PC-3 (cell line): ENCODE measurements at regions not wholly inside any gene's neighbourhood (a gene's known extent, or its start where the extent isn't known, plus 50 kb on each side); places are given as distances from the start of the nearest gene placed in this dataset.

ENCODE experiments used
- ATAC-seq: fragments of 200-7000 bp; cut with Tn5 transposase; 2 replicates; pipeline ENCODE4 v1.9.1; 2020; ENCODE audit warnings: mild to moderate bottlenecking, moderate library complexity
- BruUV-seq: library from RNA; stranded (reverse); fragments of 400-500 nt; replicated peaks from 2 replicates; lab custom pipeline; 2021; lab: Mats Ljungman, UMichigan
- CTCF ChIA-PET: fragments of 300-600 bp; sonication (Branson Sonifier 250); formaldehyde crosslinking; loops from one replicate; lab custom pipeline; 2022; ENCODE audit warnings: antibody characterized with exemption; lab: Charles Lee
- POLR2A ChIA-PET: fragments of 300-600 bp; sonication (Branson Sonifier 250); formaldehyde crosslinking; loops from one replicate; lab custom pipeline; 2022; ENCODE audit warnings: antibody characterized with exemption; ENCODE audit not compliant: unreplicated experiment; lab: Charles Lee
- DNase-seq: peaks from one replicate; pipeline ENCODE4 v3.0.0-alpha.2; 2015
- H2AFZ ChIP-seq: fragments of 300-600 bp; sonication (generic); 2 replicates; pipeline ENCODE4 v1.6.0; 2016; ENCODE audit warnings: antibody characterized with exemption, low read length
- H3F3A ChIP-seq: fragments of 300-600 bp; sonication (generic); one replicate; pipeline ENCODE4 v1.6.0; 2017; ENCODE audit warnings: antibody characterized with exemption, low read length, control low read depth, mild to moderate bottlenecking; ENCODE audit not compliant: unreplicated experiment
- H3K27ac ChIP-seq: fragments of 300-600 bp; sonication (generic); 2 replicates; pipeline ENCODE4 v1.5.1; 2016; ENCODE audit warnings: mild to moderate bottlenecking, low read length
- H3K27me3 ChIP-seq: fragments of 300-600 bp; sonication (generic); 2 replicates; pipeline ENCODE4 v1.6.1; 2016; ENCODE audit warnings: low read length, mixed read lengths
- H3K36me3 ChIP-seq: fragments of 300-600 bp; sonication (generic); 2 replicates; pipeline ENCODE4 v1.6.1; 2016; ENCODE audit warnings: low read depth, mixed run types, low read length, mixed read lengths
- H3K4me1 ChIP-seq: fragments of 300-600 bp; sonication (generic); 2 replicates; pipeline ENCODE4 v1.5.1; 2016; ENCODE audit warnings: low read length; ENCODE audit not compliant: insufficient read depth
- H3K4me2 ChIP-seq: fragments of 300-600 bp; sonication (generic); 2 replicates; pipeline ENCODE4 v1.6.0; 2016; ENCODE audit warnings: low read length
- H3K4me3 ChIP-seq: fragments of 300-600 bp; sonication (generic); 2 replicates; pipeline ENCODE4 v1.5.1; 2016; ENCODE audit warnings: mild to moderate bottlenecking, low read length, mixed read lengths
- H3K79me2 ChIP-seq: fragments of 300-600 bp; sonication (generic); 2 replicates; pipeline ENCODE4 v1.6.1; 2017; ENCODE audit warnings: low read length, mixed read lengths
- H3K9ac ChIP-seq: fragments of 300-600 bp; sonication (generic); 2 replicates; pipeline ENCODE4 v1.6.0; 2016; ENCODE audit warnings: mild to moderate bottlenecking, low read length
- H3K9me2 ChIP-seq: fragments of 300-600 bp; sonication (generic); replicated peaks from 2 replicates; pipeline ENCODE4 v1.6.1; 2016; ENCODE audit warnings: mixed run types, low read length, mixed read lengths
- H3K9me3 ChIP-seq: fragments of 300-600 bp; sonication (generic); 2 replicates; pipeline ENCODE4 v1.6.1; 2016; ENCODE audit warnings: low read length, mixed read lengths
- H4K20me1 ChIP-seq: fragments of 300-600 bp; sonication (generic); 2 replicates; pipeline ENCODE4 v1.6.1; 2016; ENCODE audit warnings: low read length, mixed read lengths
- EZH2 ChIP-seq: fragments of 300-600 bp; sonication (generic); IDR thresholded peaks from one replicate; pipeline ENCODE4 v1.6.1; 2017; ENCODE audit warnings: antibody characterized with exemption, mild to moderate bottlenecking, low read length; ENCODE audit not compliant: unreplicated experiment
- EZH2phosphoT487 ChIP-seq: fragments of 300-600 bp; sonication (generic); IDR thresholded peaks from 2 replicates; pipeline ENCODE4 v1.6.1; 2018; ENCODE audit warnings: mild to moderate bottlenecking, antibody characterized with exemption, low read length, borderline replicate concordance
- intact Hi-C: fragments of 100-400 bp; cut with micrococcal nuclease; formaldehyde crosslinking; loops from 2 replicates; pipeline ENCODE4 v1.9.0; 2023
- TF ChIP-seq, protein P1 (sequence below): fragments of 300-600 bp; sonication (generic); conservative IDR thresholded peaks from 2 replicates; pipeline ENCODE4 v1.5.1; 2017; ENCODE audit warnings: antibody characterized with exemption, low read depth, mild to moderate bottlenecking, low read length

DNA sequence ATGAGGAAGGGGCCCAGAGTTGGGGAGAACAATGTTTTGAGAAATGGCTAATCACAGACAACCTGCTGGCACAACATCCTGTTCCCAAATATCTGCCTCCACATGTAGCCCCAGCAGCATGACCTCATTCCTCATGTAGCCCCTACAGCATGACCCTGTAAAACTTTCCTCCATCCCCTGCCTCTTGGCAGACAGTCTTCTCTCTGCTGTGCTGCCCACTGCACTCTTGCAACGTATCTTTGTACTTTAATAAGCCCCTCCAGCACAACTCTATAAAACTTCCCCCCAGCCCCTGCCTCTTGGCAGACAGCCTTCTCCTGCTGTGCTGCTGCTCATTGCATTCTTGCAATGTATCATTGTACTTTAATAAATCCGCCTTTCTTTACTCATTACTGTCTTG lies 278.8 kb downstream of the HDGFL1 start:
- Histone ChIP-seq H4K20me1 (no peaks in the 10 kb centered on the region), H3K4me2 (no peak overlapping the region), H3K27ac (no peak overlapping the region), H3K4me1 (no peaks in the 10 kb centered on the region), H3K4me3 (no peak overlapping the region), H2AFZ (no peak overlapping the region), H3K9me3 (no peaks in the 10 kb centered on the region), H3K27me3 (no peaks in the 10 kb centered on the region), H3K79me2 (no peaks in the 10 kb centered on the region), H3K36me3 (no peaks in the 10 kb centered on the region), H3K9ac (no peak overlapping the region), H3K9me2 (no peaks in the 10 kb centered on the region), H3F3A (no peaks in the 10 kb centered on the region)
- ATAC-seq (no peak), DNase-seq (no peak)
- no peak for TF ChIP-seq EZH2
- no peak for TF ChIP-seq EZH2phosphoT487
- TF ChIP-seq, protein P1, sequence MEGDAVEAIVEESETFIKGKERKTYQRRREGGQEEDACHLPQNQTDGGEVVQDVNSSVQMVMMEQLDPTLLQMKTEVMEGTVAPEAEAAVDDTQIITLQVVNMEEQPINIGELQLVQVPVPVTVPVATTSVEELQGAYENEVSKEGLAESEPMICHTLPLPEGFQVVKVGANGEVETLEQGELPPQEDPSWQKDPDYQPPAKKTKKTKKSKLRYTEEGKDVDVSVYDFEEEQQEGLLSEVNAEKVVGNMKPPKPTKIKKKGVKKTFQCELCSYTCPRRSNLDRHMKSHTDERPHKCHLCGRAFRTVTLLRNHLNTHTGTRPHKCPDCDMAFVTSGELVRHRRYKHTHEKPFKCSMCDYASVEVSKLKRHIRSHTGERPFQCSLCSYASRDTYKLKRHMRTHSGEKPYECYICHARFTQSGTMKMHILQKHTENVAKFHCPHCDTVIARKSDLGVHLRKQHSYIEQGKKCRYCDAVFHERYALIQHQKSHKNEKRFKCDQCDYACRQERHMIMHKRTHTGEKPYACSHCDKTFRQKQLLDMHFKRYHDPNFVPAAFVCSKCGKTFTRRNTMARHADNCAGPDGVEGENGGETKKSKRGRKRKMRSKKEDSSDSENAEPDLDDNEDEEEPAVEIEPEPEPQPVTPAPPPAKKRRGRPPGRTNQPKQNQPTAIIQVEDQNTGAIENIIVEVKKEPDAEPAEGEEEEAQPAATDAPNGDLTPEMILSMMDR, result no peak
- intact Hi-C loops, result no loop called here
- CTCF ChIA-PET, result no interaction called here
- POLR2A ChIA-PET, result no interaction called here
- no TSS peak for BruUV-seq

DNA sequence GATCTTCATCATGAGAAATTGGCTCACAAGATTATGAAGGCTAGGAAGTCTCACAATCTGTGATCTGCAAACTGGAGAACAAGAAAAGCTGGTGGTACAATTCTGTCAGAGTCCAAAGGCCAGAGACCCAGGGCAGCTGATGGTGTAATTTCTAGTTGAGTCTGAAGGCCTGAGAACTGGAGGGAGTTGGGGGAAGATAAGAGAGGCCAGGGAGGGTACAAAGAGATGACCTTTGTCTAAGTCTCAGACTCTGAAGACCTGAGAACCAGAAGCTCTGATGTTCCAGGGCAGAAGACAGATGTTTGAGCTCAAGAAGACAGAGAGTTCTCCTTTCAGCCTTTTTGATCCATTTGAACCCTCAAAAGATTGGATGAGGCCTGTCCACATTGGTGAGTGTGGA lies 280.6 kb downstream of the HDGFL1 start:
- no peak for DNase-seq
- H2AFZ ChIP-seq, result no peak overlapping the region
- H3K4me3 ChIP-seq, result no peak overlapping the region
- no peaks in the 10 kb centered on the region for H3K36me3 ChIP-seq
- CTCF ChIA-PET, result no interaction called here
- no peaks in the 10 kb centered on the region for H3K9me2 ChIP-seq
- no peaks in the 10 kb centered on the region for H3K79me2 ChIP-seq
- ATAC-seq, result no peak
- no peaks in the 10 kb centered on the region for H4K20me1 ChIP-seq
- H3K27ac ChIP-seq, result no peak overlapping the region
- no peak overlapping the region for H3K9ac ChIP-seq
- BruUV-seq, result no TSS peak
- H3K9me3 ChIP-seq, result no peaks in the 10 kb centered on the region
- H3K4me2 ChIP-seq, result no peak overlapping the region
- intact Hi-C loops, result no loop called here
- TF ChIP-seq, protein P1, result no peak
- TF ChIP-seq EZH2phosphoT487 (no peak), EZH2 (no peak)
- POLR2A ChIA-PET, result no interaction called here
- H3K27me3 ChIP-seq, result no peaks in the 10 kb centered on the region
- H3K4me1 ChIP-seq, result no peaks in the 10 kb centered on the region
- no peaks in the 10 kb centered on the region for H3F3A ChIP-seq

DNA sequence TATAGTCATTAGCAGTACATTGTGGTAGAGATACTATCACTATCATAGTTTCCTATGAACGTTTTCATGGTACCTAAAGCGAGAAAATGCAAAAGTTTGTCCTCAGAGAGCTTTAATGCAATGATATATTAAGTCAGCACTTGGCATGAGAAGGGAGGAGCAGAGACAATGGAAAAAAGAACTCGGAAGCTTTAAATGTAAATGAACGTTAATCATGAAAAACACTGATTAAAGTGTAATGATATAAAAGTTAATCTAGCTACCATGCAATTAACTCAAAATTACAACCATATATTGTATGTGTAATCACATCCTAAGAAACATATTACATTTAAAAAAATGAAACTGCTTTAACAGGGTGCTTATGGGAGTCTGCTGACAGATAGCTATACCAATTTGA lies 282.7 kb downstream of the HDGFL1 start:
- no peaks in the 10 kb centered on the region for H3K4me1 ChIP-seq
- DNase-seq (no peak), ATAC-seq (no peak)
- H3K9me3 ChIP-seq, result no peaks in the 10 kb centered on the region
- H3K79me2 ChIP-seq, result no peaks in the 10 kb centered on the region
- ChIA-PET CTCF (no interaction called here), POLR2A (no interaction called here)
- H3K9me2 ChIP-seq, result no peaks in the 10 kb centered on the region
- H3K4me3 ChIP-seq, result no peak overlapping the region
- no peak overlapping the region for H3K9ac ChIP-seq
- H3K36me3 ChIP-seq, result no peaks in the 10 kb centered on the region
- H3K27me3 ChIP-seq, result no peaks in the 10 kb centered on the region
- no TSS peak for BruUV-seq
- H2AFZ ChIP-seq, result no peak overlapping the region
- intact Hi-C loops, result no loop called here
- no peaks in the 10 kb centered on the region for H4K20me1 ChIP-seq
- no peak overlapping the region for H3K27ac ChIP-seq
- no peaks in the 10 kb centered on the region for H3F3A ChIP-seq
- TF ChIP-seq EZH2 (no peak), EZH2phosphoT487 (no peak)
- TF ChIP-seq, protein P1, result no peak
- H3K4me2 ChIP-seq, result no peak overlapping the region
